ENCODE measurements at regions not wholly inside any gene's neighbourhood (a gene's known extent, or its start where the extent isn't known, plus 50 kb on each side); places are given as distances from the start of the nearest gene placed in this dataset.

GRCh38 chr1:17986156-17986555 lies 121.4 kb upstream of the IGSF21 start:
- TF ChIP-seq JUND (IDR thresholded peaks at IDR 0.05; ENCODE audit: low read length) = no peak
- TF ChIP-seq, protein P1, sequence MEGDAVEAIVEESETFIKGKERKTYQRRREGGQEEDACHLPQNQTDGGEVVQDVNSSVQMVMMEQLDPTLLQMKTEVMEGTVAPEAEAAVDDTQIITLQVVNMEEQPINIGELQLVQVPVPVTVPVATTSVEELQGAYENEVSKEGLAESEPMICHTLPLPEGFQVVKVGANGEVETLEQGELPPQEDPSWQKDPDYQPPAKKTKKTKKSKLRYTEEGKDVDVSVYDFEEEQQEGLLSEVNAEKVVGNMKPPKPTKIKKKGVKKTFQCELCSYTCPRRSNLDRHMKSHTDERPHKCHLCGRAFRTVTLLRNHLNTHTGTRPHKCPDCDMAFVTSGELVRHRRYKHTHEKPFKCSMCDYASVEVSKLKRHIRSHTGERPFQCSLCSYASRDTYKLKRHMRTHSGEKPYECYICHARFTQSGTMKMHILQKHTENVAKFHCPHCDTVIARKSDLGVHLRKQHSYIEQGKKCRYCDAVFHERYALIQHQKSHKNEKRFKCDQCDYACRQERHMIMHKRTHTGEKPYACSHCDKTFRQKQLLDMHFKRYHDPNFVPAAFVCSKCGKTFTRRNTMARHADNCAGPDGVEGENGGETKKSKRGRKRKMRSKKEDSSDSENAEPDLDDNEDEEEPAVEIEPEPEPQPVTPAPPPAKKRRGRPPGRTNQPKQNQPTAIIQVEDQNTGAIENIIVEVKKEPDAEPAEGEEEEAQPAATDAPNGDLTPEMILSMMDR (IDR thresholded peaks at IDR 0.05; ENCODE audit: control extremely low read depth in 1 of 3, insufficient read depth in 1 of 3, low read depth in 1 of 3, low read length in 3 of 3) = no peak
- no peak for TF ChIP-seq SP4 (IDR thresholded peaks at IDR 0.05; ENCODE audit: low read length)
- no peak for TF ChIP-seq ZNF274 (IDR thresholded peaks at IDR 0.05; ENCODE audit: borderline replicate concordance, extremely low read depth, low read length)
- TF ChIP-seq POLR2A (IDR thresholded peaks at IDR 0.05; ENCODE audit: control extremely low read depth in 1 of 2, low read depth in 2 of 2, low read length in 2 of 2) = no peak
- no peak for TF ChIP-seq POLR2AphosphoS5 (IDR thresholded peaks at IDR 0.05; ENCODE audit: low read depth, low read length)
- TF ChIP-seq EZH2 (IDR thresholded peaks at IDR 0.05; ENCODE audit: low read depth, low read length, severe bottlenecking) = no peak
- no peak for TF ChIP-seq YY1 (IDR thresholded peaks at IDR 0.05; ENCODE audit: low read depth, low read length)
- TF ChIP-seq, protein P2, sequence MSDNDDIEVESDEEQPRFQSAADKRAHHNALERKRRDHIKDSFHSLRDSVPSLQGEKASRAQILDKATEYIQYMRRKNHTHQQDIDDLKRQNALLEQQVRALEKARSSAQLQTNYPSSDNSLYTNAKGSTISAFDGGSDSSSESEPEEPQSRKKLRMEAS (IDR thresholded peaks at IDR 0.05) = no peak
- no peak for TF ChIP-seq JUN (IDR thresholded peaks at IDR 0.05; ENCODE audit: low read depth, low read length)
- TF ChIP-seq CEBPB (IDR thresholded peaks at IDR 0.05; ENCODE audit: low read depth, low read length) = no peak
- TF ChIP-seq CBX5 (IDR thresholded peaks at IDR 0.05; ENCODE audit: low read depth, low read length) = no peak
